NT2/D1 (cell line): ENCODE measurements at regions not wholly inside any gene's neighbourhood (a gene's known extent, or its start where the extent isn't known, plus 50 kb on each side); places are given as distances from the start of the nearest gene placed in this dataset.

Source experiments
- DNase-seq: peaks from one replicate; pipeline ENCODE4 v3.0.0-alpha.2; 2011; ENCODE audit warnings: low read depth, low spot score
- H3K27me3 ChIP-seq: 2 replicates; pipeline ENCODE4 v1.6.0; 2011; ENCODE audit warnings: mild to moderate bottlenecking; ENCODE audit not compliant: insufficient read length, insufficient read depth
- H3K36me3 ChIP-seq: 2 replicates; pipeline ENCODE4 v1.6.1; 2011; ENCODE audit warnings: mild to moderate bottlenecking, low read length, mixed read lengths; ENCODE audit not compliant: insufficient read depth, insufficient read length
- H3K4me1 ChIP-seq: 2 replicates; pipeline ENCODE4 v1.5.1; 2011; ENCODE audit not compliant: insufficient read depth, insufficient read length
- H3K4me3 ChIP-seq: 2 replicates; pipeline ENCODE4 v1.5.1; 2011; ENCODE audit warnings: low read depth; ENCODE audit not compliant: insufficient read length
- H3K9ac ChIP-seq: 2 replicates; pipeline ENCODE4 v1.6.0; 2011; ENCODE audit warnings: low read depth; ENCODE audit not compliant: insufficient read length
- H3K9me3 ChIP-seq: 2 replicates; pipeline ENCODE4 v1.5.1; 2011; ENCODE audit warnings: mild to moderate bottlenecking, low read length; ENCODE audit not compliant: insufficient read depth
- SUZ12 ChIP-seq: IDR thresholded peaks from 2 replicates; pipeline ENCODE4 v1.6.1; 2011; ENCODE audit not compliant: insufficient read length, insufficient read depth; ENCODE audit errors: extremely low read depth
- YY1 ChIP-seq: IDR thresholded peaks from 2 replicates; pipeline ENCODE4 v1.6.1; 2011; ENCODE audit not compliant: insufficient read length, insufficient read depth
- ZNF274 ChIP-seq: IDR thresholded peaks from 2 replicates; pipeline ENCODE4 v1.6.1; 2011; ENCODE audit warnings: mild to moderate bottlenecking, low read depth, low read length

GRCh38 chr15:47384776-47385175 is 332.5 kb upstream of the SEMA6D start:
- Histone ChIP-seq H3K4me3 (no peak overlapping the region), H3K27me3 (no peaks in the 10 kb centered on the region), H3K9me3 (no peaks in the 10 kb centered on the region), H3K4me1 (no peaks in the 10 kb centered on the region), H3K9ac (no peak overlapping the region), H3K36me3 (no peaks in the 10 kb centered on the region)
- no peak for DNase-seq
- TF ChIP-seq YY1 = no peak
- TF ChIP-seq ZNF274 = no peak
- TF ChIP-seq SUZ12 = no peak

GRCh38 chr15:47386459-47386858 is 330.8 kb upstream of the SEMA6D start:
- no peaks in the 10 kb centered on the region for H3K9me3 ChIP-seq
- H3K4me3 ChIP-seq = no peak overlapping the region
- H3K4me1 ChIP-seq = no peaks in the 10 kb centered on the region
- H3K27me3 ChIP-seq = no peaks in the 10 kb centered on the region
- DNase-seq = no peak
- TF ChIP-seq ZNF274 = no peak
- TF ChIP-seq YY1 = no peak
- TF ChIP-seq SUZ12 = no peak
- H3K9ac ChIP-seq = no peak overlapping the region
- H3K36me3 ChIP-seq = no peaks in the 10 kb centered on the region

GRCh38 chr15:47388299-47388698 is 329.0 kb upstream of the SEMA6D start:
- Histone ChIP-seq H3K36me3 (no peaks in the 10 kb centered on the region), H3K4me3 (no peak overlapping the region), H3K27me3 (no peaks in the 10 kb centered on the region), H3K9me3 (no peaks in the 10 kb centered on the region), H3K4me1 (no peaks in the 10 kb centered on the region), H3K9ac (no peak overlapping the region)
- no peak for DNase-seq
- no peak for TF ChIP-seq SUZ12
- TF ChIP-seq YY1 = no peak
- TF ChIP-seq ZNF274 = no peak

- TF ChIP-seq SUZ12 (no peak), YY1 (no peak), ZNF274 (no peak)
- DNase-seq = no peak
- no peaks in the 10 kb centered on the region for H3K36me3 ChIP-seq
- no peak overlapping the region for H3K9ac ChIP-seq
- no peak overlapping the region for H3K4me3 ChIP-seq
- H3K9me3 ChIP-seq = no peaks in the 10 kb centered on the region
- H3K4me1 ChIP-seq = no peaks in the 10 kb centered on the region
- H3K27me3 ChIP-seq = no peaks in the 10 kb centered on the region
Measured at GRCh38 chr15:47390208-47390765, 327.0 kb upstream of the SEMA6D start.

- no peaks in the 10 kb centered on the region for H3K36me3 ChIP-seq
- TF ChIP-seq SUZ12 = no peak
- no peak for TF ChIP-seq YY1
- TF ChIP-seq ZNF274 = no peak
- no peaks in the 10 kb centered on the region for H3K27me3 ChIP-seq
- H3K4me1 ChIP-seq = no peaks in the 10 kb centered on the region
- no peaks in the 10 kb centered on the region for H3K9me3 ChIP-seq
- H3K4me3 ChIP-seq = no peak overlapping the region
- H3K9ac ChIP-seq = no peak overlapping the region
- peak; percentile 16 for DNase-seq
Measured at GRCh38 chr15:47394286-47394809, 323.0 kb upstream of the SEMA6D start.

- Histone ChIP-seq H3K4me1 (no peaks in the 10 kb centered on the region), H3K4me3 (no peak overlapping the region), H3K9ac (no peak overlapping the region), H3K36me3 (no peaks in the 10 kb centered on the region), H3K9me3 (no peaks in the 10 kb centered on the region), H3K27me3 (no peaks in the 10 kb centered on the region)
- TF ChIP-seq YY1 = no peak
- TF ChIP-seq ZNF274 = no peak
- TF ChIP-seq SUZ12 = no peak
- DNase-seq = no peak
Measured at GRCh38 chr15:47395076-47395475, 322.2 kb upstream of the SEMA6D start.

GRCh38 chr15:47397655-47398054 is 319.6 kb upstream of the SEMA6D start:
- DNase-seq = no peak
- H3K36me3 ChIP-seq = no peaks in the 10 kb centered on the region
- no peaks in the 10 kb centered on the region for H3K4me1 ChIP-seq
- H3K9ac ChIP-seq = no peak overlapping the region
- H3K9me3 ChIP-seq = no peaks in the 10 kb centered on the region
- H3K4me3 ChIP-seq = no peak overlapping the region
- no peak for TF ChIP-seq YY1
- TF ChIP-seq ZNF274 = no peak
- TF ChIP-seq SUZ12 = no peak
- H3K27me3 ChIP-seq = no peaks in the 10 kb centered on the region

GRCh38 chr15:47398132-47398531 is 319.2 kb upstream of the SEMA6D start:
- no peaks in the 10 kb centered on the region for H3K36me3 ChIP-seq
- H3K9ac ChIP-seq = no peak overlapping the region
- TF ChIP-seq ZNF274 (no peak), SUZ12 (no peak), YY1 (no peak)
- H3K4me3 ChIP-seq = no peak overlapping the region
- DNase-seq = no peak
- no peaks in the 10 kb centered on the region for H3K27me3 ChIP-seq
- H3K9me3 ChIP-seq = no peaks in the 10 kb centered on the region
- H3K4me1 ChIP-seq = no peaks in the 10 kb centered on the region
